ENCODE measurements at regions not wholly inside any gene's neighbourhood (a gene's known extent, or its start where the extent isn't known, plus 50 kb on each side); places are given as distances from the start of the nearest gene placed in this dataset.

- TF ChIP-seq CTCF (IDR thresholded peaks at IDR 0.05; ENCODE audit: borderline replicate concordance, extremely low read depth, low read length, poor library complexity, severe bottlenecking), result no peak
- TF ChIP-seq EZH2 (IDR thresholded peaks at IDR 0.05; ENCODE audit: borderline replicate concordance, low read depth, low read length, severe bottlenecking), result no peak
Measured at GRCh38 chr7:32336726-32337125, 153.5 kb downstream of the LSM5 start.

Measured in DND-41 (cell line).